Astrocyte (in vitro differentiated cells and primary cell): ENCODE measurements at regions not wholly inside any gene's neighbourhood (a gene's known extent, or its start where the extent isn't known, plus 50 kb on each side); places are given as distances from the start of the nearest gene placed in this dataset.

Source experiments
- DNase-seq: peaks from one replicate; pipeline ENCODE4 v3.0.0-alpha.2; 2010; ENCODE audit warnings: low read depth
- FAIRE-seq: peaks from 2 replicates; lab custom pipeline; 2011; peaks lifted over from hg19 to GRCh38; lab: Jason Lieb, UNC
- H2AFZ ChIP-seq: 2 replicates; pipeline ENCODE4 v1.6.0; 2012; ENCODE audit warnings: low read depth, low read length, inconsistent platforms
- H3K27ac ChIP-seq: 2 replicates; pipeline ENCODE4 v1.5.1; 2011; ENCODE audit warnings: low read depth, low read length, inconsistent platforms
- H3K27me3 ChIP-seq: 2 replicates; pipeline ENCODE4 v1.6.0; 2011; ENCODE audit warnings: low read length, inconsistent platforms; ENCODE audit not compliant: insufficient read depth
- H3K36me3 ChIP-seq: 2 replicates; pipeline ENCODE4 v1.5.1; 2011; ENCODE audit warnings: low read length, inconsistent platforms; ENCODE audit not compliant: insufficient read depth
- H3K4me1 ChIP-seq: 2 replicates; pipeline ENCODE4 v1.5.1; 2011; ENCODE audit warnings: low read length, inconsistent platforms; ENCODE audit not compliant: insufficient read depth
- H3K4me2 ChIP-seq: 2 replicates; pipeline ENCODE4 v1.6.0; 2012; ENCODE audit warnings: low read length, inconsistent platforms
- H3K4me3 ChIP-seq: 2 replicates; pipeline ENCODE4 v1.5.1; 2011; ENCODE audit warnings: low read depth, mild to moderate bottlenecking, low read length, inconsistent platforms; ENCODE audit not compliant: insufficient read depth
- H3K79me2 ChIP-seq: 2 replicates; pipeline ENCODE4 v1.6.0; 2012; ENCODE audit warnings: mild to moderate bottlenecking, low read length, inconsistent platforms; ENCODE audit not compliant: insufficient read depth
- H3K9ac ChIP-seq: 2 replicates; pipeline ENCODE4 v1.6.0; 2012; ENCODE audit warnings: mild to moderate bottlenecking, low read length, inconsistent platforms
- H3K9me3 ChIP-seq: 2 replicates; pipeline ENCODE4 v1.5.1; 2012; ENCODE audit warnings: low read depth, mild to moderate bottlenecking, low read length, inconsistent platforms; ENCODE audit not compliant: insufficient read depth
- H4K20me1 ChIP-seq: 2 replicates; pipeline ENCODE4 v1.6.0; 2012; ENCODE audit warnings: low read length, inconsistent platforms; ENCODE audit not compliant: insufficient read depth
- H3K27ac Mint-ChIP-seq: one replicate; pipeline ENCODE4 v1.8.0; 2021; ENCODE audit warnings: mild to moderate bottlenecking, mixed read lengths; ENCODE audit not compliant: unreplicated experiment
- H3K27me3 Mint-ChIP-seq: one replicate; pipeline ENCODE4 v1.8.0; 2021; ENCODE audit warnings: low read depth, mixed read lengths; ENCODE audit not compliant: unreplicated experiment
- H3K36me3 Mint-ChIP-seq: one replicate; pipeline ENCODE4 v1.8.0; 2021; ENCODE audit warnings: low read depth, mixed read lengths; ENCODE audit not compliant: unreplicated experiment
- H3K4me1 Mint-ChIP-seq: one replicate; pipeline ENCODE4 v1.8.0; 2021; ENCODE audit warnings: low read depth, mixed read lengths; ENCODE audit not compliant: unreplicated experiment
- H3K4me3 Mint-ChIP-seq: one replicate; pipeline ENCODE4 v1.8.0; 2021; ENCODE audit warnings: mild to moderate bottlenecking, moderate library complexity, mixed read lengths; ENCODE audit not compliant: unreplicated experiment
- H3K9me3 Mint-ChIP-seq: one replicate; pipeline ENCODE4 v1.8.0; 2021; ENCODE audit warnings: mild to moderate bottlenecking, mixed read lengths; ENCODE audit not compliant: unreplicated experiment
- EZH2 ChIP-seq: IDR thresholded peaks from 2 replicates; pipeline ENCODE4 v1.6.1; 2012; ENCODE audit warnings: mild to moderate bottlenecking, low read length, inconsistent platforms; ENCODE audit not compliant: insufficient read depth
- TF ChIP-seq, protein P1 (sequence below): IDR thresholded peaks from 2 replicates; pipeline ENCODE4 v1.5.1; 2011; ENCODE audit warnings: low read depth, mild to moderate bottlenecking, inconsistent platforms, low read length, moderate library complexity; ENCODE audit not compliant: insufficient read depth

DNA sequence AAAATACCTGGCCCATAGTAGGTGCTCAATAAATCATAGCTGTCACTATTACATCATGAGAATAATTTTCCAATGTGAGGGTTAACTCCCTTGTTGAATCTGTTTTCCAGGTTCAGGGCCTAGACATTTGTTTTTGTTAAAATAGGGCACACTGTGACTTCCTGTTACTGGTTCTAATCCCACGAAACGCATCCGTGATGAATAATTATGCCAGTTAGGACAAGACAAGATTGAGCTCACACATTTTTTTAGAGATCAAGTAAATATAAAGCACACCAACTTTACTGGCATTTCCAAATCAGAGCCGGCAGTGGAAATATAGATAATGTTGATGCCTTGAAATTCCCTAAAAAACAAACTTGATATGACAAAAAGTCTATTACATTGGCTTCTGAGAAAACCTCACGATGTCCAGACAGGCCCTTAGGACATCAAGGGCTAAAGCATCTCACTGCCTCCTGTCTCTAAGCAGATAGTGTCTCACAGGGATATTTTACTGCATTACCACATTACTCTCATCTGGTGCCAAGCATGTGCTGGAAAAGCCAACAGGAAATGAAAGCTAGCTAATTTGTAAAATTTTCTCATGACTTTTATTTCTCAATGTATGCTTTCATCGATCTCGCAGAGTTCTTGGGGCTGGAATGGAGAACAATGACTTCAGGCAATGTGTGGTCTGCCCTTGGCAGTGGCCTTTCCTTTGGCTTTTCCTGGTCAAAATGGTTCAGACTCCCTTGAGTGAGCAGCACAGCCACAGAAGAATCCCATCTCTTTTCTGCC is 414.3 kb upstream of the PAPPA start:
- no peaks in the 10 kb centered on the region for H3K36me3 ChIP-seq
- no peaks in the 10 kb centered on the region for H3K4me1 ChIP-seq
- no peaks in the 10 kb centered on the region for H3K36me3 Mint-ChIP-seq
- DNase-seq: no peak
- H3K9me3 Mint-ChIP-seq: no peaks in the 10 kb centered on the region
- H3K27ac ChIP-seq: no peak overlapping the region
- peaks cover 6% of the 10 kb centered on the region for H3K4me1 Mint-ChIP-seq
- TF ChIP-seq, protein P1, sequence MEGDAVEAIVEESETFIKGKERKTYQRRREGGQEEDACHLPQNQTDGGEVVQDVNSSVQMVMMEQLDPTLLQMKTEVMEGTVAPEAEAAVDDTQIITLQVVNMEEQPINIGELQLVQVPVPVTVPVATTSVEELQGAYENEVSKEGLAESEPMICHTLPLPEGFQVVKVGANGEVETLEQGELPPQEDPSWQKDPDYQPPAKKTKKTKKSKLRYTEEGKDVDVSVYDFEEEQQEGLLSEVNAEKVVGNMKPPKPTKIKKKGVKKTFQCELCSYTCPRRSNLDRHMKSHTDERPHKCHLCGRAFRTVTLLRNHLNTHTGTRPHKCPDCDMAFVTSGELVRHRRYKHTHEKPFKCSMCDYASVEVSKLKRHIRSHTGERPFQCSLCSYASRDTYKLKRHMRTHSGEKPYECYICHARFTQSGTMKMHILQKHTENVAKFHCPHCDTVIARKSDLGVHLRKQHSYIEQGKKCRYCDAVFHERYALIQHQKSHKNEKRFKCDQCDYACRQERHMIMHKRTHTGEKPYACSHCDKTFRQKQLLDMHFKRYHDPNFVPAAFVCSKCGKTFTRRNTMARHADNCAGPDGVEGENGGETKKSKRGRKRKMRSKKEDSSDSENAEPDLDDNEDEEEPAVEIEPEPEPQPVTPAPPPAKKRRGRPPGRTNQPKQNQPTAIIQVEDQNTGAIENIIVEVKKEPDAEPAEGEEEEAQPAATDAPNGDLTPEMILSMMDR: no peak
- TF ChIP-seq EZH2: no peak
- no peaks in the 10 kb centered on the region for H3K9me3 ChIP-seq
- no peaks in the 10 kb centered on the region for H4K20me1 ChIP-seq
- no peak overlapping the region for H2AFZ ChIP-seq
- H3K27me3 ChIP-seq: no peaks in the 10 kb centered on the region
- no peak overlapping the region for H3K27ac Mint-ChIP-seq
- no peak for FAIRE-seq
- H3K27me3 Mint-ChIP-seq: peaks cover 1% of the 10 kb centered on the region
- H3K4me2 ChIP-seq: no peak overlapping the region
- H3K79me2 ChIP-seq: no peaks in the 10 kb centered on the region
- H3K4me3 ChIP-seq: no peak overlapping the region
- H3K4me3 Mint-ChIP-seq: no peak overlapping the region
- H3K9ac ChIP-seq: no peak overlapping the region

GRCh38 chr9:115740986-115741385 is 412.6 kb upstream of the PAPPA start:
- no peaks in the 10 kb centered on the region for H3K36me3 Mint-ChIP-seq

More at GRCh38 chr9:115740986-115741385, 412.6 kb upstream of the PAPPA start:
- Histone ChIP-seq H2AFZ (no peak overlapping the region), H3K27me3 (no peaks in the 10 kb centered on the region), H3K9ac (no peak overlapping the region), H4K20me1 (no peaks in the 10 kb centered on the region), H3K4me2 (no peak overlapping the region), H3K27ac (no peak overlapping the region), H3K4me3 (no peak overlapping the region), H3K4me1 (no peaks in the 10 kb centered on the region), H3K9me3 (no peaks in the 10 kb centered on the region), H3K36me3 (no peaks in the 10 kb centered on the region), H3K79me2 (no peaks in the 10 kb centered on the region)
- H3K9me3 Mint-ChIP-seq: no peaks in the 10 kb centered on the region
- peaks cover 2% of the 10 kb centered on the region for H3K4me1 Mint-ChIP-seq
- no peak for FAIRE-seq
- TF ChIP-seq, protein P1: no peak
- no peak for TF ChIP-seq EZH2
- DNase-seq: no peak
- peaks cover 1% of the 10 kb centered on the region for H3K27me3 Mint-ChIP-seq
- H3K27ac Mint-ChIP-seq: no peak overlapping the region
- no peak overlapping the region for H3K4me3 Mint-ChIP-seq
